ENCODE measurements at regions not wholly inside any gene's neighbourhood (a gene's known extent, or its start where the extent isn't known, plus 50 kb on each side); places are given as distances from the start of the nearest gene placed in this dataset.
A peak's percentile ranks its signal among the peaks of the same experiment; 100 is the strongest.

DNA sequence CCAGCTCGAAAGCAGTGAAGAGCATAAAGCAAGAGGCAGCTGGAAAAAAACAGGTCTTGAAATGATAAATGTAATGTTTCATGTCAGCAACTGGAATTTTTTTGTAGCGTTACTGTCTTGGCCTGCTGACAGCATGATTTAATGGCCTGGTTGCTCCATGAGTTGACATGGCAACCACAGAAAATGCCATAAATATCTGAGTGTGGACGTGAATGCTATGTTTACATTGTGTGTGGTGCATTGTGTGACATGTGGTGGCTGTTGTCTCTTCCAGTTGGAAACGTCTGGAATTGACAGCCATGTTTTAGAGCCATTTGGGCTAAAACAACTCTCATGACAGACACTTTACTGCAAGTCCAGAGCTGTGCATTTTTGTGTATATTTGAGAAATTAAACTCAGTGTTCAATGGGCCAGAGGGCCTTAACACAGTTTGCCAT is 170.0 kb downstream of the FOXA2 start (continued):
- TF ChIP-seq, protein P1, sequence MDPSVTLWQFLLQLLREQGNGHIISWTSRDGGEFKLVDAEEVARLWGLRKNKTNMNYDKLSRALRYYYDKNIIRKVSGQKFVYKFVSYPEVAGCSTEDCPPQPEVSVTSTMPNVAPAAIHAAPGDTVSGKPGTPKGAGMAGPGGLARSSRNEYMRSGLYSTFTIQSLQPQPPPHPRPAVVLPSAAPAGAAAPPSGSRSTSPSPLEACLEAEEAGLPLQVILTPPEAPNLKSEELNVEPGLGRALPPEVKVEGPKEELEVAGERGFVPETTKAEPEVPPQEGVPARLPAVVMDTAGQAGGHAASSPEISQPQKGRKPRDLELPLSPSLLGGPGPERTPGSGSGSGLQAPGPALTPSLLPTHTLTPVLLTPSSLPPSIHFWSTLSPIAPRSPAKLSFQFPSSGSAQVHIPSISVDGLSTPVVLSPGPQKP (CRISPR knock-in tag; IDR thresholded peaks at IDR 0.05) = no peak
- TF ChIP-seq JUNB (CRISPR knock-in tag; conservative IDR thresholded peaks at IDR 0.05) = no peak
- 0 out of 2 replicates have a peak, but pooled peaks have one; percentile 23 for TF ChIP-seq ZNF75A (CRISPR knock-in tag; IDR thresholded peaks at IDR 0.05)
- TF ChIP-seq ZSCAN32 (CRISPR knock-in tag; IDR thresholded peaks at IDR 0.05) = no peak; the same call in 1 of the 2 replicates
- TF ChIP-seq ZNF707 (CRISPR knock-in tag; conservative IDR thresholded peaks at IDR 0.05) = no peak
- TF ChIP-seq, protein P2, sequence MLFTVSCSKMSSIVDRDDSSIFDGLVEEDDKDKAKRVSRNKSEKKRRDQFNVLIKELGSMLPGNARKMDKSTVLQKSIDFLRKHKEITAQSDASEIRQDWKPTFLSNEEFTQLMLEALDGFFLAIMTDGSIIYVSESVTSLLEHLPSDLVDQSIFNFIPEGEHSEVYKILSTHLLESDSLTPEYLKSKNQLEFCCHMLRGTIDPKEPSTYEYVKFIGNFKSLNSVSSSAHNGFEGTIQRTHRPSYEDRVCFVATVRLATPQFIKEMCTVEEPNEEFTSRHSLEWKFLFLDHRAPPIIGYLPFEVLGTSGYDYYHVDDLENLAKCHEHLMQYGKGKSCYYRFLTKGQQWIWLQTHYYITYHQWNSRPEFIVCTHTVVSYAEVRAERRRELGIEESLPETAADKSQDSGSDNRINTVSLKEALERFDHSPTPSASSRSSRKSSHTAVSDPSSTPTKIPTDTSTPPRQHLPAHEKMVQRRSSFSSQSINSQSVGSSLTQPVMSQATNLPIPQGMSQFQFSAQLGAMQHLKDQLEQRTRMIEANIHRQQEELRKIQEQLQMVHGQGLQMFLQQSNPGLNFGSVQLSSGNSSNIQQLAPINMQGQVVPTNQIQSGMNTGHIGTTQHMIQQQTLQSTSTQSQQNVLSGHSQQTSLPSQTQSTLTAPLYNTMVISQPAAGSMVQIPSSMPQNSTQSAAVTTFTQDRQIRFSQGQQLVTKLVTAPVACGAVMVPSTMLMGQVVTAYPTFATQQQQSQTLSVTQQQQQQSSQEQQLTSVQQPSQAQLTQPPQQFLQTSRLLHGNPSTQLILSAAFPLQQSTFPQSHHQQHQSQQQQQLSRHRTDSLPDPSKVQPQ (CRISPR knock-in tag; IDR thresholded peaks at IDR 0.05; ENCODE audit: borderline replicate concordance) = 0 out of 2 replicates have a peak, but pooled peaks have one; percentile 66
- TF ChIP-seq BCOR (IDR thresholded peaks at IDR 0.05) = no peak
- TF ChIP-seq NFATC3 (IDR thresholded peaks at IDR 0.05) = no peak
- no peak for TF ChIP-seq DIDO1 (tag; IDR thresholded peaks at IDR 0.05; ENCODE audit: low read depth)
- no peak for TF ChIP-seq FIP1L1 (IDR thresholded peaks at IDR 0.05; ENCODE audit: low read depth, low read length, poor library complexity, severe bottlenecking)
- TF ChIP-seq, protein P3, sequence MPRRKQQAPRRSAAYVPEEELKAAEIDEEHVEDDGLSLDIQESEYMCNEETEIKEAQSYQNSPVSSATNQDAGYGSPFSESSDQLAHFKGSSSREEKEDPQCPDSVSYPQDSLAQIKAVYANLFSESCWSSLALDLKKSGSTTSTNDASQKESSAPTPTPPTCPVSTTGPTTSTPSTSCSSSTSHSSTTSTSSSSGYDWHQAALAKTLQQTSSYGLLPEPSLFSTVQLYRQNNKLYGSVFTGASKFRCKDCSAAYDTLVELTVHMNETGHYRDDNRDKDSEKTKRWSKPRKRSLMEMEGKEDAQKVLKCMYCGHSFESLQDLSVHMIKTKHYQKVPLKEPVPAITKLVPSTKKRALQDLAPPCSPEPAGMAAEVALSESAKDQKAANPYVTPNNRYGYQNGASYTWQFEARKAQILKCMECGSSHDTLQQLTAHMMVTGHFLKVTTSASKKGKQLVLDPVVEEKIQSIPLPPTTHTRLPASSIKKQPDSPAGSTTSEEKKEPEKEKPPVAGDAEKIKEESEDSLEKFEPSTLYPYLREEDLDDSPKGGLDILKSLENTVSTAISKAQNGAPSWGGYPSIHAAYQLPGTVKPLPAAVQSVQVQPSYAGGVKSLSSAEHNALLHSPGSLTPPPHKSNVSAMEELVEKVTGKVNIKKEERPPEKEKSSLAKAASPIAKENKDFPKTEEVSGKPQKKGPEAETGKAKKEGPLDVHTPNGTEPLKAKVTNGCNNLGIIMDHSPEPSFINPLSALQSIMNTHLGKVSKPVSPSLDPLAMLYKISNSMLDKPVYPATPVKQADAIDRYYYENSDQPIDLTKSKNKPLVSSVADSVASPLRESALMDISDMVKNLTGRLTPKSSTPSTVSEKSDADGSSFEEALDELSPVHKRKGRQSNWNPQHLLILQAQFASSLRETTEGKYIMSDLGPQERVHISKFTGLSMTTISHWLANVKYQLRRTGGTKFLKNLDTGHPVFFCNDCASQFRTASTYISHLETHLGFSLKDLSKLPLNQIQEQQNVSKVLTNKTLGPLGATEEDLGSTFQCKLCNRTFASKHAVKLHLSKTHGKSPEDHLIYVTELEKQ (CRISPR knock-in tag; IDR thresholded peaks at IDR 0.05) = 0 out of 2 replicates have a peak, but pooled peaks have one; percentile 78
- TF ChIP-seq NR4A1 (CRISPR knock-in tag; IDR thresholded peaks at IDR 0.05) = no peak
- TF ChIP-seq NR4A1 (tag; IDR thresholded peaks at IDR 0.05) = peak; percentile 94
- TF ChIP-seq ZNF274 (IDR thresholded peaks at IDR 0.05; ENCODE audit: borderline replicate concordance, low read depth, low read length) = no peak
- TF ChIP-seq JUND (IDR thresholded peaks at IDR 0.05; ENCODE audit: borderline replicate concordance, low read depth, low read length) = peak; percentile 60; the same call in 1 of the 2 replicates
- peak; percentile 78; the same call in 2 of the 3 replicates for TF ChIP-seq JUND (tag; IDR thresholded peaks at IDR 0.05; ENCODE audit: borderline replicate concordance, low read depth, low read length)
- TF ChIP-seq, protein P4, sequence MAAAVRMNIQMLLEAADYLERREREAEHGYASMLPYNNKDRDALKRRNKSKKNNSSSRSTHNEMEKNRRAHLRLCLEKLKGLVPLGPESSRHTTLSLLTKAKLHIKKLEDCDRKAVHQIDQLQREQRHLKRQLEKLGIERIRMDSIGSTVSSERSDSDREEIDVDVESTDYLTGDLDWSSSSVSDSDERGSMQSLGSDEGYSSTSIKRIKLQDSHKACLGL (CRISPR knock-in tag; IDR thresholded peaks at IDR 0.05; ENCODE audit: borderline replicate concordance, poor library complexity, severe bottlenecking) = no peak
- no peak for TF ChIP-seq NR1H2 (CRISPR knock-in tag; IDR thresholded peaks at IDR 0.05)
- 0 out of 2 replicates have a peak, but pooled peaks have one; percentile 56 for TF ChIP-seq ZNF23 (CRISPR knock-in tag; IDR thresholded peaks at IDR 0.05)
- TF ChIP-seq FOXJ2 (tag; IDR thresholded peaks at IDR 0.05) = peak; percentile 100
- TF ChIP-seq ZNF764 (CRISPR knock-in tag; IDR thresholded peaks at IDR 0.05; ENCODE audit: low read depth) = no peak
- TF ChIP-seq, protein P5, sequence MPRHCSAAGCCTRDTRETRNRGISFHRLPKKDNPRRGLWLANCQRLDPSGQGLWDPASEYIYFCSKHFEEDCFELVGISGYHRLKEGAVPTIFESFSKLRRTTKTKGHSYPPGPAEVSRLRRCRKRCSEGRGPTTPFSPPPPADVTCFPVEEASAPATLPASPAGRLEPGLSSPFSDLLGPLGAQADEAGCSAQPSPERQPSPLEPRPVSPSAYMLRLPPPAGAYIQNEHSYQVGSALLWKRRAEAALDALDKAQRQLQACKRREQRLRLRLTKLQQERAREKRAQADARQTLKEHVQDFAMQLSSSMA (CRISPR knock-in tag; IDR thresholded peaks at IDR 0.05) = no peak

Measured in K562 (cell line).